LNCaP clone FGC (cell line): ENCODE measurements at regions not wholly inside any gene's neighbourhood (a gene's known extent, or its start where the extent isn't known, plus 50 kb on each side); places are given as distances from the start of the nearest gene placed in this dataset.

Source experiments
- DNase-seq: peaks from one replicate; pipeline ENCODE4 v3.0.0-alpha.2; 2011; ENCODE audit warnings: low read depth
- H3K4me3 ChIP-seq: 2 replicates; pipeline ENCODE4 v1.5.1; 2011; ENCODE audit warnings: mild to moderate bottlenecking, low read depth, low read length, control low read depth
- TF ChIP-seq, protein P1 (sequence below): IDR thresholded peaks from 2 replicates; pipeline ENCODE4 v1.5.1; 2012; ENCODE audit warnings: mild to moderate bottlenecking; ENCODE audit not compliant: control insufficient read depth, insufficient read depth; ENCODE audit errors: extremely low read depth

DNA sequence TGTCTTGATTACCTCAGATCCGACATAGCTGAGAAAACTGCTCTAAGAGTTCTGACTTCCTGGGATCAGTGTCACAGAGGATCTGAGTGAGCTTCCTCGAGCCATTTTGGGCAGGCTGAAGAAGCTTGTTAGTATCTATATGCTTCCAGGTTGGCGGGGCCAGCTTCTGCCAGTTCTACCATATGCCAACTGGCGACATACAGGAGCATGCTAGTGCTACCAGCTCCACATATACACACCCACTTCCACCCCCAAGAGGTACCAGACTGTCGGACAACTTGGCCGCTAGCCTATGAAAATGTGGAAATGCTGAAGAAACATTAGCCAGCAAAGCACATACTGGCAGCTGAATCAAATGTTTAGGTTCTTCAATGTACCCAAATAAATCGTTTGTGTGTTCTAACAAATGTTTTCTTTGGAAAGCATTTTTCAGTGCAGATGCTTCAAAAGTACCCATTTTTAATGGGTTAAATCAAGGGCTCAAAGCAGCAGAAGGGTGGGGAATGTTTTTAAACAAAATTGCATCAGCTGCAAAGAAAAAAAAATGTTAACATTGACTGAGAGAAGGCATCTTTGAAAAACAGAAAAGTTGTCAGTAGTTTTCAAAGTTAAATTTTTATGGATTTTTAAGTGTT, 163.7 kb downstream of the KLF12 start:
- TF ChIP-seq, protein P1, sequence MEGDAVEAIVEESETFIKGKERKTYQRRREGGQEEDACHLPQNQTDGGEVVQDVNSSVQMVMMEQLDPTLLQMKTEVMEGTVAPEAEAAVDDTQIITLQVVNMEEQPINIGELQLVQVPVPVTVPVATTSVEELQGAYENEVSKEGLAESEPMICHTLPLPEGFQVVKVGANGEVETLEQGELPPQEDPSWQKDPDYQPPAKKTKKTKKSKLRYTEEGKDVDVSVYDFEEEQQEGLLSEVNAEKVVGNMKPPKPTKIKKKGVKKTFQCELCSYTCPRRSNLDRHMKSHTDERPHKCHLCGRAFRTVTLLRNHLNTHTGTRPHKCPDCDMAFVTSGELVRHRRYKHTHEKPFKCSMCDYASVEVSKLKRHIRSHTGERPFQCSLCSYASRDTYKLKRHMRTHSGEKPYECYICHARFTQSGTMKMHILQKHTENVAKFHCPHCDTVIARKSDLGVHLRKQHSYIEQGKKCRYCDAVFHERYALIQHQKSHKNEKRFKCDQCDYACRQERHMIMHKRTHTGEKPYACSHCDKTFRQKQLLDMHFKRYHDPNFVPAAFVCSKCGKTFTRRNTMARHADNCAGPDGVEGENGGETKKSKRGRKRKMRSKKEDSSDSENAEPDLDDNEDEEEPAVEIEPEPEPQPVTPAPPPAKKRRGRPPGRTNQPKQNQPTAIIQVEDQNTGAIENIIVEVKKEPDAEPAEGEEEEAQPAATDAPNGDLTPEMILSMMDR = no peak
- no peak for DNase-seq
- H3K4me3 ChIP-seq = no peak overlapping the region

DNA sequence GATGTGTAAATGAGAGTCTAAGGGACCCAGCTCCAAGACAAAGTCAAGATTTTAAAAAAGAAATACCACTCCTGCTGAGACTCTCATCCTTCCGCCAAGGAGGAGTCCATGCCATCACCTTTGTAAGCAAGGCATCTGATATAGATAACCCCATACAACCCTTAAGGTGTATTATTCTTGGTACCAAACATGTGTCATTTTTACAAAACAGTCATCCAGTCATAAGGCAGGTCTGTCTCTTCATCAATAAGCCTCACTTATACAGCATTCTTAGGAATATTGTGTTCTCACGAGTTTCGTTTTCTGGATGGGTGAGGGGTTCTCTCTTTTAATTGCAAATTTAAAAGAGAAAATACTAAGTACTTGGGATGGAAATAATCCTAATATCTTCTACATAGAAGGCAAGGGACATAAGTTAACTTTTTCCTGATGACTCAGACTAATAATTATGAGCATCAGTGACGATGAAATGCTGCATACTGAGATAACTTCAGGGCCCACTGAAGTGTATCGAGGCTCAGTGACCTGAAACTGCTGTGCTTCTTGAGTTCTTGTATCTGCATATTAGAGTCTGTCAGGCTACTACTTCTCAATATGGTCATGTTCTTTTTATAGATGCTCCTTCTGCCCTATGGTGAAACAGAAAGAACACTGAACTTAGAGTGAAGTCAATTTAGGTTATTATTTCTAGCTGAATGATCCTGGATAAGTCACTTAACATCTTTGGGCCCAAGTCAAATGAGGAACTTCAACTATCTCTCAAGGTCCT, 166.6 kb downstream of the KLF12 start:
- TF ChIP-seq, protein P1 = no peak
- DNase-seq = no peak
- H3K4me3 ChIP-seq = no peak overlapping the region

DNA sequence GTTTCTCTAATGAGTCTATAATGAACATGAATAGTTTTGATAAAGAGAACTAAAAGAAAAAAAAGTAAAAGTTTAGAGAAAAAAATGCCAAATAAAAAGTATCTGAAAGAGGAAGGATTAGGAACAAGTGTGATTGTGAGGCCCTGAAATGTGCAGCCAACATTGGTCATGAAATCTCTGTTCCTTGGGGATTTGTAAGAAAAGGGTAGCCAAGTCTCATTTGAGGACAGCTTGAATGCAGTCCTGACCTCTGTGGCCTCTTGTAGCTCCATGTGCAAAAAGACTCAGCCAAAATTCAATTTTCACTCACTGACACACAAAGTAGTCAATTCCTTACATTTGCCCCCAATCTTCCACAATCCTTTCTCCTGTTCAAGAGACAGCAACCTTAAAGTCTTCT, 167.9 kb downstream of the KLF12 start:
- DNase-seq = no peak
- TF ChIP-seq, protein P1 = no peak
- no peak overlapping the region for H3K4me3 ChIP-seq

DNA sequence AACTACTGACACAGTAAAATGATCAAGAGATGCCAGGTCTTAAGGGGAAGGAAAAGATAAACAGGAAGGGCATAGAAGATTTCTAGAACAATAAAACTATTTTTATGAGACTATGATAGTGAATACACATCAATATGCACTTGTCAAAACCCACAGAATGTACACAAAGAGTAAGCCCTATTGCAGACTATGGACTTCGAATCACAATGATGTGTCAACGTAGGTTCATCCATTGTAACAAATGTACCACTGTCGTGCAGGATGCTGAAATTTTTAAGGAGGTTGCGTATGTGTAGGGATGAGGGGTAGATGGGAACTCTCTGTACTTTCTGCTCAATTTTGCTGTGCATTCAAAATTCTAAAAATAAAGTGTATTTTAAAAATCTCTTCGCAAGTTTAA, 171.9 kb downstream of the KLF12 start:
- TF ChIP-seq, protein P1 = no peak
- H3K4me3 ChIP-seq = no peak overlapping the region
- no peak for DNase-seq

DNA sequence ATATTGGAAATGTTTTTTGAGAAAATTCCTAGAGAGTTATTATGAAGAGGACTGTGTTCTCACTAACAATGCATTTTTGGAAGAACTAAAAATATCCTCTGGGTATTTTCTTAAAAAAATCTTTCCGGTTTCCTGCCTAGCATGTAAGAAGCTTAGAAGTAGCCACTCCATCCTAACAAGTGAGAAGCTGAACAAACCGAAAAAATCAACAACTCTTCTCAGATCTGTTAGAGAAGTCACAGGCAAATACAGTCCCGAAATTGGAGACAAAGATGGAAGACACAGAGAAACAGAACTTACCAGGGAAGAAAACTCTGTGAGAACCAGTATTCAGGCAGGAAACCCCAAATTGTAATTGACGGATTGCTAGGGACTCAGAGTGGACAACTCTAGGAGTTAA, 173.0 kb downstream of the KLF12 start:
- DNase-seq = no peak
- no peak overlapping the region for H3K4me3 ChIP-seq

DNA sequence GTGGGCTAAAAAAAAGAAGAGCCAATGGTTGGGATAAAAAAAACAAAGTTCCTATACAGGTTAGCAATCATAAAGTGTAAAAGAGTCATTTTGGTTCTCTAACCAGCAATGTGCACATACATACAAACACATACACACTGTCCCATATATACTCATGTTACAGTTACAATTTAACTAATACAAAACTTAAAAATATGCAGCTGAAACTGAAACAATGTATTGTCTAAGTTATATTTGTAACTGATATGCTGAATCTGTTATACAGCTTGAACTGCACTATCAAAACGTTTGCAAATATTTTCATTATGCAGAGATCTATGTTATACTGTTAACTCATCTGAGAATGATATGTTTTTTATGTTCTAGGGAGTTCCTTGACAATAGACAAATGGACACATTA, 173.7 kb downstream of the KLF12 start:
- no peak overlapping the region for H3K4me3 ChIP-seq
- no peak for DNase-seq
- TF ChIP-seq, protein P1 = no peak

More for the DNA sequence above, 173.0 kb downstream of the KLF12 start:
- TF ChIP-seq, protein P1 = no peak
